ENCODE measurements at regions not wholly inside any gene's neighbourhood (a gene's known extent, or its start where the extent isn't known, plus 50 kb on each side); places are given as distances from the start of the nearest gene placed in this dataset.
"Not testable (repeated sequence)": the region's sequence is repeated elsewhere in the genome, so short reads cannot be mapped to it uniquely, and the experiment has no call there.

- DNase-seq (ENCODE audit: low spot score) (no peak), ATAC-seq (ENCODE audit: low FRiP score) (no peak)
- no peak for TF ChIP-seq CTCF (IDR thresholded peaks at IDR 0.05)
Measured at GRCh38 chr13:80166352-80166751, 174.6 kb downstream of the SPRY2 start.

GRCh38 chr13:80164462-80164861 lies 176.5 kb downstream of the SPRY2 start:
- TF ChIP-seq CTCF (IDR thresholded peaks at IDR 0.05), result no peak
- no peak for DNase-seq (ENCODE audit: low spot score)
- ATAC-seq (ENCODE audit: low FRiP score), result no peak

- no peak for ATAC-seq (ENCODE audit: low FRiP score)
- TF ChIP-seq CTCF (IDR thresholded peaks at IDR 0.05), result no peak
Measured at GRCh38 chr13:80161896-80162295, 179.0 kb downstream of the SPRY2 start.

GRCh38 chr13:80161219-80161618 lies 179.7 kb downstream of the SPRY2 start:
- DNase-seq (ENCODE audit: low spot score) (no peak), ATAC-seq (ENCODE audit: low FRiP score) (no peak)
- TF ChIP-seq CTCF (IDR thresholded peaks at IDR 0.05), result no peak

More at GRCh38 chr13:80161896-80162295, 179.0 kb downstream of the SPRY2 start:
- DNase-seq (ENCODE audit: low spot score), result no peak

GRCh38 chr13:80160110-80160509 lies 180.8 kb downstream of the SPRY2 start:
- ATAC-seq (ENCODE audit: low FRiP score), result no peak
- DNase-seq (ENCODE audit: low spot score), result no peak
- TF ChIP-seq CTCF (IDR thresholded peaks at IDR 0.05), result no peak

GRCh38 chr13:80157261-80157932 lies 183.5 kb downstream of the SPRY2 start:
- DNase-seq (ENCODE audit: low spot score), result no peak
- ATAC-seq (ENCODE audit: low FRiP score), result no peak
- TF ChIP-seq CTCF (IDR thresholded peaks at IDR 0.05), result no peak

GRCh38 chr13:80152142-80152541 lies 188.8 kb downstream of the SPRY2 start:
- not testable (repeated sequence) for DNase-seq (ENCODE audit: low spot score); ATAC-seq (ENCODE audit: low FRiP score)

Measured in omental fat pad (tissue), 3 donors.